ENCODE measurements at regions not wholly inside any gene's neighbourhood (a gene's known extent, or its start where the extent isn't known, plus 50 kb on each side); places are given as distances from the start of the nearest gene placed in this dataset.

GRCh38 chr10:44295644-44296241 is 89.2 kb downstream of the CXCL12 start:
- Histone ChIP-seq H3K4me1 (replicated peaks; ENCODE audit: insufficient read depth) (no peaks in the 10 kb centered on the region), H3K9me2 (ENCODE audit: insufficient read depth) (no peaks in the 10 kb centered on the region), H3K27me3 (ENCODE audit: insufficient read depth, low read depth) (peaks cover 18% of the 10 kb centered on the region), H3K4me2 (no peak overlapping the region), H3K9me3 (ENCODE audit: insufficient read depth, low read depth) (no peaks in the 10 kb centered on the region; the same call in 1 of the 2 replicates), H3K4me3 (no peak overlapping the region), H3K27ac (no peak overlapping the region), H3F3A (ENCODE audit: insufficient read depth, low read depth) (no peaks in the 10 kb centered on the region), H3K79me2 (ENCODE audit: low read depth) (no peaks in the 10 kb centered on the region), H4K20me1 (ENCODE audit: insufficient read depth) (no peaks in the 10 kb centered on the region), H3K36me3 (ENCODE audit: low read depth) (no peaks in the 10 kb centered on the region), H2AFZ (no peak overlapping the region)
- no TSS peak for BruUV-seq (replicated peaks)
- TF ChIP-seq, protein P1, sequence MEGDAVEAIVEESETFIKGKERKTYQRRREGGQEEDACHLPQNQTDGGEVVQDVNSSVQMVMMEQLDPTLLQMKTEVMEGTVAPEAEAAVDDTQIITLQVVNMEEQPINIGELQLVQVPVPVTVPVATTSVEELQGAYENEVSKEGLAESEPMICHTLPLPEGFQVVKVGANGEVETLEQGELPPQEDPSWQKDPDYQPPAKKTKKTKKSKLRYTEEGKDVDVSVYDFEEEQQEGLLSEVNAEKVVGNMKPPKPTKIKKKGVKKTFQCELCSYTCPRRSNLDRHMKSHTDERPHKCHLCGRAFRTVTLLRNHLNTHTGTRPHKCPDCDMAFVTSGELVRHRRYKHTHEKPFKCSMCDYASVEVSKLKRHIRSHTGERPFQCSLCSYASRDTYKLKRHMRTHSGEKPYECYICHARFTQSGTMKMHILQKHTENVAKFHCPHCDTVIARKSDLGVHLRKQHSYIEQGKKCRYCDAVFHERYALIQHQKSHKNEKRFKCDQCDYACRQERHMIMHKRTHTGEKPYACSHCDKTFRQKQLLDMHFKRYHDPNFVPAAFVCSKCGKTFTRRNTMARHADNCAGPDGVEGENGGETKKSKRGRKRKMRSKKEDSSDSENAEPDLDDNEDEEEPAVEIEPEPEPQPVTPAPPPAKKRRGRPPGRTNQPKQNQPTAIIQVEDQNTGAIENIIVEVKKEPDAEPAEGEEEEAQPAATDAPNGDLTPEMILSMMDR (conservative IDR thresholded peaks at IDR 0.05) = no peak
- TF ChIP-seq EZH2 (IDR thresholded peaks at IDR 0.05; ENCODE audit: low read depth) = no peak
- intact Hi-C loops (cut with micrococcal nuclease; ENCODE audit: unreplicated experiment) = no loop called here
- no peak for DNase-seq
- ChIA-PET POLR2A (ENCODE audit: unreplicated experiment) (no interaction called here), CTCF (no interaction called here)

GRCh38 chr10:44294726-44295412 is 90.0 kb downstream of the CXCL12 start:
- Histone ChIP-seq H3K79me2 (ENCODE audit: low read depth) (no peaks in the 10 kb centered on the region), H3K36me3 (ENCODE audit: low read depth) (no peaks in the 10 kb centered on the region), H3K9me3 (ENCODE audit: insufficient read depth, low read depth) (no peaks in the 10 kb centered on the region), H3K27ac (no peak overlapping the region), H3K27me3 (ENCODE audit: insufficient read depth, low read depth) (peaks cover 18% of the 10 kb centered on the region), H3F3A (ENCODE audit: insufficient read depth, low read depth) (no peaks in the 10 kb centered on the region), H3K4me1 (replicated peaks; ENCODE audit: insufficient read depth) (no peaks in the 10 kb centered on the region), H2AFZ (no peak overlapping the region), H4K20me1 (ENCODE audit: insufficient read depth) (no peaks in the 10 kb centered on the region), H3K9me2 (ENCODE audit: insufficient read depth) (no peaks in the 10 kb centered on the region), H3K4me2 (no peak overlapping the region), H3K4me3 (no peak overlapping the region)
- intact Hi-C loops (cut with micrococcal nuclease; ENCODE audit: unreplicated experiment) = no loop called here
- ChIA-PET CTCF (no interaction called here), POLR2A (ENCODE audit: unreplicated experiment) (no interaction called here)
- no TSS peak for BruUV-seq (replicated peaks)
- no peak for DNase-seq
- no peak for TF ChIP-seq EZH2 (IDR thresholded peaks at IDR 0.05; ENCODE audit: low read depth)
- TF ChIP-seq, protein P1 (conservative IDR thresholded peaks at IDR 0.05) = no peak

DNA sequence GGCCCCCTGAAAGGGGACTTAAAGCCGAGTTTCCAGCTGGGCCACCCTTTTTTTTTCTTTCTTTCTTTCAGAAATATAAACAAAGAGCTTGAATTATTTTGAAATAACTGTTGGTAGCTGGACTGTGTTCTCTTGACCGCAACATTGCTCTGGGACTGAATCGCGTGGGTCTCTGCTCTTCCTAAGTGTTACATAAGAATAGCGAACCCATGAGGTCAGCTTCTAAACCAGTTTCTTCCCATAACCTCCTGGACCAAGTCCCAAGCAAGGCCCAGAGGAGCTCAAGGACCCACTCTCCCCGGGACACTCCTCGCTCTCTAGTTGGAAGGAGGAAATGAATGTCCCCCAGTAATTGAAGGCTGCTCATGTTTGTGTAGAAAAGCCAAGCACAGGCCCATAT is 91.1 kb downstream of the CXCL12 start:
- CTCF ChIA-PET = no interaction called here
- no peak for DNase-seq
- H3K79me2 ChIP-seq (ENCODE audit: low read depth) = no peaks in the 10 kb centered on the region
- BruUV-seq (replicated peaks) = no TSS peak
- no peaks in the 10 kb centered on the region for H3K9me3 ChIP-seq (ENCODE audit: insufficient read depth, low read depth)
- TF ChIP-seq, protein P1 (conservative IDR thresholded peaks at IDR 0.05) = no peak
- no peak for TF ChIP-seq EZH2 (IDR thresholded peaks at IDR 0.05; ENCODE audit: low read depth)
- no peaks in the 10 kb centered on the region for H3K36me3 ChIP-seq (ENCODE audit: low read depth)
- no peaks in the 10 kb centered on the region for H3K9me2 ChIP-seq (ENCODE audit: insufficient read depth)
- H2AFZ ChIP-seq = no peak overlapping the region
- no peak overlapping the region for H3K4me2 ChIP-seq
- no peaks in the 10 kb centered on the region for H4K20me1 ChIP-seq (ENCODE audit: insufficient read depth)
- no peak overlapping the region for H3K27ac ChIP-seq
- H3K4me3 ChIP-seq = no peak overlapping the region
- H3F3A ChIP-seq (ENCODE audit: insufficient read depth, low read depth) = no peaks in the 10 kb centered on the region
- POLR2A ChIA-PET (ENCODE audit: unreplicated experiment) = no interaction called here
- intact Hi-C loops (cut with micrococcal nuclease; ENCODE audit: unreplicated experiment) = no loop called here
- H3K27me3 ChIP-seq (ENCODE audit: insufficient read depth, low read depth) = peaks cover 18% of the 10 kb centered on the region
- no peaks in the 10 kb centered on the region for H3K4me1 ChIP-seq (replicated peaks; ENCODE audit: insufficient read depth)

Measured in PC-9 (cell line).